NB4 (cell line): ENCODE measurements at regions not wholly inside any gene's neighbourhood (a gene's known extent, or its start where the extent isn't known, plus 50 kb on each side); places are given as distances from the start of the nearest gene placed in this dataset.
"Not testable (repeated sequence)": the region's sequence is repeated elsewhere in the genome, so short reads cannot be mapped to it uniquely, and the experiment has no call there.

Source experiments
- DNase-seq: peaks from one replicate; pipeline ENCODE4 v3.0.0; 2010; ENCODE audit warnings: low read depth
- H3K4me3 ChIP-seq: one replicate; pipeline ENCODE4 v1.5.1; 2011; ENCODE audit warnings: mild to moderate bottlenecking, low read depth, low read length, moderate library complexity
- MYC ChIP-seq: IDR thresholded peaks from 2 replicates; pipeline ENCODE4 v1.6.1; 2011; ENCODE audit warnings: low read depth, low read length
- POLR2A ChIP-seq: IDR thresholded peaks from 2 replicates; pipeline ENCODE4 v1.6.1; 2011; ENCODE audit warnings: mild to moderate bottlenecking; ENCODE audit not compliant: insufficient read length; ENCODE audit errors: extremely low read depth
- TF ChIP-seq, protein P1 (sequence below): IDR thresholded peaks from one replicate; pipeline ENCODE4 v1.5.1; 2012; ENCODE audit warnings: low read depth, low read length
- TF ChIP-seq, protein P2 (sequence below): IDR thresholded peaks from 2 replicates; pipeline ENCODE4 v1.6.1; 2011; ENCODE audit warnings: low read depth, low read length

DNA sequence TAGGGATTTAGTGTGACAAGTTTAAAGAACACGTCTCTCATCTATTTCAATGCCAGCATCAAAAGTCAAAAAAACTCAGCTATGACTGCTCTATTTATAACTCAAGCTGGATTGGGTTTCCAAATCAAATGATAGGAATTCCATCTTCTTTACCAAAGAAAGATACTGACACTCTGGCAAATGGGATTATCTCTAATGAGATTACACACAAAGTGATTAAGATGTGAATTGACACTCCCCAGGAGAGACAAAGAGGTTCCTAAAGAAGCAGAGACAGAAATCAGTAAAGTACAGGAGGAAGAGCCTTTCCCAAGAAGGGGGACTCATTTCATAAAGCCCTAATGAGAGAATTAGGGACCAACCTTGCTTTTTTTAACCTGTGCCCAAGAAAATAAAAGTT is 92.1 kb downstream of the ID4 start:
- no peak for DNase-seq
- H3K4me3 ChIP-seq, result no peak overlapping the region
- TF ChIP-seq, protein P1, sequence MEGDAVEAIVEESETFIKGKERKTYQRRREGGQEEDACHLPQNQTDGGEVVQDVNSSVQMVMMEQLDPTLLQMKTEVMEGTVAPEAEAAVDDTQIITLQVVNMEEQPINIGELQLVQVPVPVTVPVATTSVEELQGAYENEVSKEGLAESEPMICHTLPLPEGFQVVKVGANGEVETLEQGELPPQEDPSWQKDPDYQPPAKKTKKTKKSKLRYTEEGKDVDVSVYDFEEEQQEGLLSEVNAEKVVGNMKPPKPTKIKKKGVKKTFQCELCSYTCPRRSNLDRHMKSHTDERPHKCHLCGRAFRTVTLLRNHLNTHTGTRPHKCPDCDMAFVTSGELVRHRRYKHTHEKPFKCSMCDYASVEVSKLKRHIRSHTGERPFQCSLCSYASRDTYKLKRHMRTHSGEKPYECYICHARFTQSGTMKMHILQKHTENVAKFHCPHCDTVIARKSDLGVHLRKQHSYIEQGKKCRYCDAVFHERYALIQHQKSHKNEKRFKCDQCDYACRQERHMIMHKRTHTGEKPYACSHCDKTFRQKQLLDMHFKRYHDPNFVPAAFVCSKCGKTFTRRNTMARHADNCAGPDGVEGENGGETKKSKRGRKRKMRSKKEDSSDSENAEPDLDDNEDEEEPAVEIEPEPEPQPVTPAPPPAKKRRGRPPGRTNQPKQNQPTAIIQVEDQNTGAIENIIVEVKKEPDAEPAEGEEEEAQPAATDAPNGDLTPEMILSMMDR, result no peak
- TF ChIP-seq, protein P2, sequence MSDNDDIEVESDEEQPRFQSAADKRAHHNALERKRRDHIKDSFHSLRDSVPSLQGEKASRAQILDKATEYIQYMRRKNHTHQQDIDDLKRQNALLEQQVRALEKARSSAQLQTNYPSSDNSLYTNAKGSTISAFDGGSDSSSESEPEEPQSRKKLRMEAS, result no peak
- TF ChIP-seq MYC (no peak), POLR2A (no peak)

DNA sequence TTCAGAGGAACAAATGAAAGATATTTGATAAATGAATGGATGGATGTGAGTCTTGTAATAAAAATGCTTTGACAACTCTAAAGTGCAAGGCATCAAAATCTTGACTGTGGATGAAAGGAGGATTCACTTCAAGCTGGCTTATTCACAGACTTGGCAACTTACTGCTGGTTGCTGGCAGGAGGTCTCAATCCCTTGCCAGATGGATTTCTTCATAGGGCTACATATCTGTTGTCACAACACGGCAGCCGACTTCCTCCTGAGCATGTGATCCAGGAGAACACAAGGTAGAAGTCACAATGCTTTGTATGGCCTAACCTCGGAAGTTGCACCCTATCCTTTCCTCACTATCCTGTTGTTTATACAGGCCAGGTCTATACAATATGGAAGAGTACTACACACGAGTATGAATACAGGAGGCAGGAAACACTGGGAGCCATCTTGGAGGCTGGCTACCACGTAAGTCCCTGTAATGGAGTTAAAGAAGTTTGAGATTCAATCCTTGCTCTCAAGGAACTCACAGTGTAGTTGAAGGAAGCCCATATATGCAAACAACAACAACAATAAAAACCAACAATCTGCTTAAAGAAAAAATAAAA is 97.9 kb downstream of the ID4 start:
- H3K4me3 ChIP-seq, result no peak overlapping the region
- DNase-seq, result no peak
- TF ChIP-seq, protein P2, result no peak
- no peak for TF ChIP-seq POLR2A
- no peak for TF ChIP-seq MYC
- TF ChIP-seq, protein P1, result no peak

DNA sequence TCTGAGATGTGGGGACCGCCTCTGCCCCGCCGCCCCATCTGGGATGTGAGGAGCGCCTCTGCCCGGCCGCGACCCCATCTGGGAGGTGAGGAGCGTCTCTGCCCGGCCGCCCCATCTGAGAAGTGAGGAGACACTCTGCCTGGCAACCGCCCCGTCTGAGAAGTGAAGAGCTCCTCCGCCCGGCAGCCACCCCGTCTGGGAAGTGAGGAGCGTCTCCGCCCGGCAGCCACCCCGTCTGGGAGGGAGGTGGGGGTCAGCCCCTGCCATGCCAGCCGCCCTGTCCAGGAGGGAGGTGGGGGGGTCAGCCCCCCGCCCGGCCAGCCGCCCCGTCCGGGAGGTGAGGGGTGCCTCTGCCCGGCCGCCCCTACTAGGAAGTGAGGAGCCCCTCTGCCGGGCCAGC is 102.2 kb downstream of the ID4 start:
- DNase-seq, H3K4me3 ChIP-seq: not testable (repeated sequence)

DNA sequence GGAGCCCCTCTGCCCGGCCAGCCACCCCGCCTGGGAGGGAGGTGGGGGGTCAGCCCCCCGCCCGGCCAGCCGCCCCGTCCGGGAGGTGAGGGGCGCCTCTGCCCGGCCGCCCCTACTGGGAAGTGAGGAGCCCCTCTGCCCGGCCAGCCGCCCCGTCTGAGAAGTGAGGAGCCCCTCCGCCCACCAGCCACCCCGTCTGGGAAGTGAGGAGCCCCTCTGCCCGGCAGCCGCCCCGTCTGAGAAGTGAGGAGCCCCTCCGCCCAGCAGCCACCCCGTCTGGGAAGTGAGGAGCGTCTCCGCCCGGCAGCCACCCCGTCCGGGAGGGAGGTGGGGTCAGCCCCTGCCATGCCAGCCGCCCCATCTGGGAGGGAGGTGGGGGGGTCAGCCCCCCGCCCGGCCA is 102.8 kb downstream of the ID4 start:
- not testable (repeated sequence) for DNase-seq

DNA sequence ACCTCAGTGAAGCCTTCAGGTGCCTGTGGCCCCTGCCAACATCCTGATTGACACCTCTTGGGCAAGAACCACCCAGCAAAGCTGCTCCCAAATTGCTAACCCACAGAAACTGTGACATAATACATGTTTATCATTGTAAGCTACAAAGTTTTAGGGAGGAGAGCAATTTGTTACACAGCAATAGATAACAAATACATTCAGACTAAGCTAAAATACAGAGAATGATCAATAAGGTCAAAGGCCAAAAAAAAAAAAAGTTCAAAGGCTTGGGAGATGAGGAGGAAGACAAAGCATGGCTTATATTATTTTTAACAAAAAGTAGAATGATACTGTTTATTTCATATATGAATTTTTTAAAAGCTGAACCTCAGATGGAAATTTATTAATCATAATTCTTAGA is 105.9 kb downstream of the ID4 start:
- TF ChIP-seq, protein P2, result no peak
- TF ChIP-seq, protein P1, result no peak
- no peak for TF ChIP-seq POLR2A
- H3K4me3 ChIP-seq, result no peak overlapping the region
- DNase-seq, result no peak

More for the DNA sequence above, 102.8 kb downstream of the ID4 start:
- H3K4me3 ChIP-seq, result not testable (repeated sequence)

DNA sequence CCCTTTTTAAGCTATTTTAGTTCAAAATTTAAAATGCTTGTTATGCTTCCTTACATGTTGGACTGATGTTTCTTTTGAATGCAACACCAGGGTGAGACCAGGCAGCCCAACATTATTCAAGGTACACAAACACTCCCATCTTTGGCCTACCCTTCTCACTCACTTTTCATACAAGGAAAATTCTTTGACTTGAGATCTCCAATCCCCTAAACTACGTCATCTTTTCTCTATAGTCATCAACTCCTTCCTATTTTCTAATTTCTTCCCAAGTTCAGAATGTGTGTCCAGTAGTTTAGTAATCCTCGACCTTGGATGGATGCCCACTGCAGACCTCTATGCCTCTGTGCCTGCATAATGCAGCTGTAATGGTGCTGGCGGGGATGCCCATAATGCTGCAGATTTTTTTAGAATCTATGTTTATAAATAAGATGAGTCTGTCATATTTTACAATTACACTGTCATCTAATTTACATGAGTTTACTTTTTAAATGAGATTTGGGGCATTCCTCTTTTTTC is 108.7 kb downstream of the ID4 start:
- H3K4me3 ChIP-seq, result no peak overlapping the region
- no peak for TF ChIP-seq POLR2A
- TF ChIP-seq MYC, result no peak
- TF ChIP-seq, protein P2, result no peak
- DNase-seq, result no peak

DNA sequence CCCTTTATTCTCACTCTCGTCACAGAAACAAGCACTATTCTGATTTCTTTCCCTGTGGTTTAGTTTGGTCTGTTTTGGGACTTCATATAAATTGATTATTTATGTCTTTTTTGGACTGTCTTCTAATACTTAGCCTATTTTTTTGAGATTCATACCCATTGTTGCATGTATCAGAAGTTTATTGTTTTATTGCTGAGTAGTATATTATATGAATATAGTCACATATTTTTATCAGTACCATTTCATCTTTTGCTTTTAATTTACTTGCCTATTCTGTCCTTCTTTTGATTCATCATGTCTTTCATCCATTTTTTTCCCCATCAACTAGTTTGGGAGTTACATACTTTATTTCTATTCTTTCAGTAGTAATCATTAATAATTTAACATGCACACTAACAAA is 112.0 kb downstream of the ID4 start:
- no peak for TF ChIP-seq POLR2A
- no peak overlapping the region for H3K4me3 ChIP-seq

DNA sequence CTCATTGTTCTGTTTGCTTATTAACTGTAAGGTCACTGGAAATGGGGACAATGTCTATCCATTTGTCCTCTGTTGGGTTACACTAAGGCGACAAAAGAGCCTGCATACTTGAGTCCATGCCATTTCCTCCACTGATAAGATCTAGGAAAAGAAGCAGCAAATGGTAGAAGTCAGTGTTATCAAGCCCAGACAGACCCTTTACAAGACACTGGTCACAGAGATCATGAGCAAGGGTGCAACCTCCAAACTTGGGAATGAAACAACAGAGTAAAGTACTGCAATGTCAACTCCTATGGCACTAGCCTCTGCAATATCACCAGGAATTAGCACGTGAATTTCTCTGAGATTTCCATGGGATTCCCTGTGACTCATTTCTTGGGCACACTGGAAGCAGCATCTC is 126.9 kb downstream of the ID4 start:
- no peak for DNase-seq
- H3K4me3 ChIP-seq, result no peak overlapping the region
- TF ChIP-seq POLR2A (no peak), MYC (no peak)
- TF ChIP-seq, protein P1, result no peak
- TF ChIP-seq, protein P2, result no peak

More for the DNA sequence above, 112.0 kb downstream of the ID4 start:
- DNase-seq, result no peak
